Testis (tissue), 2 donors: ENCODE measurements at regions not wholly inside any gene's neighbourhood (a gene's known extent, or its start where the extent isn't known, plus 50 kb on each side); places are given as distances from the start of the nearest gene placed in this dataset.

Experiments used
- CTCF ChIP-seq, 3 experiments: fragments of 450-650 bp in 2 of 3; fragments of 200-600 bp in 1 of 3; sonication (generic) in 1 of 3; IDR thresholded peaks; one replicate each; pipeline ENCODE4 v1.5.1; 2016 to 2019; ENCODE audit warnings: antibody characterized with exemption in 3 of 3, mild to moderate bottlenecking in 2 of 3, moderate library complexity in 1 of 3
- POLR2A ChIP-seq: fragments of 450-650 bp; IDR thresholded peaks from one replicate; pipeline ENCODE4 v1.6.1; 2017; ENCODE audit warnings: antibody characterized with exemption, mild to moderate bottlenecking, moderate library complexity

- TF ChIP-seq POLR2A = no peak
- no peak for TF ChIP-seq CTCF (IDR thresholded peaks at IDR 0.05)
Measured at GRCh38 chr1:244248426-244248825, 197.3 kb downstream of the ZBTB18 start.
